HEK293 (cell line): ENCODE measurements at regions not wholly inside any gene's neighbourhood (a gene's known extent, or its start where the extent isn't known, plus 50 kb on each side); places are given as distances from the start of the nearest gene placed in this dataset.
"Not testable (repeated sequence)": the region's sequence is repeated elsewhere in the genome, so short reads cannot be mapped to it uniquely, and the experiment has no call there.

Experiments used
- CTCF ChIA-PET: fragments of 350-600 bp; formaldehyde crosslinking; extraction: SDS; loops from one replicate; lab custom pipeline; 2021; ENCODE audit warnings: antibody characterized with exemption; lab: Yijun Ruan, JAX
- POLR2A ChIA-PET: fragments of 300-600 bp; formaldehyde crosslinking; extraction: SDS; loops from one replicate; lab custom pipeline; 2020; ENCODE audit warnings: antibody characterized with exemption, inconsistent platforms; lab: Yijun Ruan, JAX
- H3K27ac ChIP-seq: fragments of 200-500 bp; sonication (Bioruptor generic); 2 replicates; pipeline ENCODE4 v1.5.1; 2014; ENCODE audit warnings: low read depth, low read length, control low read depth, inconsistent platforms; ENCODE audit errors: extremely low read depth
- H3K36me3 ChIP-seq, 2 experiments: fragments of 200-500 bp in 1 of 2; sonication (Bioruptor generic) in 1 of 2; 1 replicate in 1 of 2; 2 replicates in 1 of 2; pipeline ENCODE4 v1.5.1; 2014 to 2017; ENCODE audit warnings: inconsistent platforms in 2 of 2, low read length in 2 of 2; ENCODE audit not compliant: control insufficient read depth in 2 of 2, insufficient read depth in 1 of 2
- H3K4me1 ChIP-seq: fragments of 200-500 bp; sonication (Bioruptor generic); 2 replicates; pipeline ENCODE4 v1.5.1; 2014; ENCODE audit warnings: mild to moderate bottlenecking, low read length, inconsistent platforms; ENCODE audit not compliant: control insufficient read depth, insufficient read depth
- H3K4me3 ChIP-seq: 2 replicates; pipeline ENCODE4 v1.5.1; 2011; ENCODE audit warnings: low read depth, mild to moderate bottlenecking, control low read depth, low read length, moderate library complexity
- H3K9me3 ChIP-seq: fragments of 200-500 bp; sonication (Bioruptor generic); 2 replicates; pipeline ENCODE4 v1.5.1; 2014; ENCODE audit warnings: low read depth, low read length, inconsistent platforms; ENCODE audit not compliant: control insufficient read depth, insufficient read depth
- GFI1B ChIP-seq: fragments of 450-650 bp; formaldehyde crosslinking; IDR thresholded peaks from 2 replicates; pipeline ENCODE4 v1.5.1; 2016; ENCODE audit warnings: missing biosample characterization, missing genetic modification characterization
- GLIS1 ChIP-seq: fragments of 450-650 bp; formaldehyde crosslinking; IDR thresholded peaks from 2 replicates; pipeline ENCODE4 v1.5.1; 2016; ENCODE audit warnings: missing biosample characterization, missing genetic modification characterization
- HOXD13 ChIP-seq: sonication (generic); formaldehyde crosslinking; IDR thresholded peaks from 2 replicates; pipeline ENCODE4 v1.8.0; 2022; ENCODE audit warnings: missing genetic modification reagents, borderline replicate concordance
- PBX3 ChIP-seq: sonication (generic); formaldehyde crosslinking; IDR thresholded peaks from 2 replicates; pipeline ENCODE4 v1.8.1; 2022; ENCODE audit warnings: mild to moderate bottlenecking, moderate library complexity, missing genetic modification reagents
- REPIN1 ChIP-seq: fragments of 450-650 bp; formaldehyde crosslinking; IDR thresholded peaks from 2 replicates; pipeline ENCODE4 v1.5.1; 2017; ENCODE audit warnings: missing biosample characterization, missing genetic modification characterization, low read depth
- YY1 ChIP-seq: fragments of 450-650 bp; formaldehyde crosslinking; IDR thresholded peaks from 2 replicates; pipeline ENCODE4 v1.5.1; 2018; ENCODE audit warnings: missing biosample characterization, missing genetic modification characterization
- ZBTB20 ChIP-seq: fragments of 450-650 bp; formaldehyde crosslinking; IDR thresholded peaks from 2 replicates; pipeline ENCODE4 v1.5.1; 2016; ENCODE audit warnings: missing biosample characterization, missing genetic modification characterization
- ZNF133 ChIP-seq: fragments of 450-650 bp; formaldehyde crosslinking; IDR thresholded peaks from 2 replicates; pipeline ENCODE4 v1.5.1; 2016; ENCODE audit warnings: missing biosample characterization, missing genetic modification characterization
- ZNF148 ChIP-seq: fragments of 450-650 bp; formaldehyde crosslinking; IDR thresholded peaks from 2 replicates; pipeline ENCODE4 v1.5.0; 2017; ENCODE audit warnings: missing biosample characterization, missing genetic modification characterization, borderline replicate concordance
- ZNF24 ChIP-seq: fragments of 450-650 bp; formaldehyde crosslinking; IDR thresholded peaks from 2 replicates; pipeline ENCODE4 v1.5.1; 2016; ENCODE audit warnings: missing biosample characterization, missing genetic modification characterization
- ZNF398 ChIP-seq: fragments of 450-650 bp; formaldehyde crosslinking; IDR thresholded peaks from 2 replicates; pipeline ENCODE4 v1.5.1; 2017; ENCODE audit warnings: missing biosample characterization, missing genetic modification characterization
- ZNF521 ChIP-seq: fragments of 450-650 bp; formaldehyde crosslinking; IDR thresholded peaks from 2 replicates; pipeline ENCODE4 v1.5.1; 2017; ENCODE audit warnings: missing biosample characterization, mild to moderate bottlenecking, missing genetic modification characterization
- ZNF558 ChIP-seq: fragments of 450-650 bp; formaldehyde crosslinking; IDR thresholded peaks from 2 replicates; pipeline ENCODE4 v1.5.1; 2016; ENCODE audit warnings: missing biosample characterization, missing genetic modification characterization
- ZNF596 ChIP-seq: fragments of 450-650 bp; IDR thresholded peaks from 2 replicates; pipeline ENCODE4 v1.5.0; 2018; ENCODE audit warnings: missing biosample characterization, mild to moderate bottlenecking, missing genetic modification characterization, moderate library complexity
- ZNF621 ChIP-seq: fragments of 450-650 bp; formaldehyde crosslinking; IDR thresholded peaks from 2 replicates; pipeline ENCODE4 v1.5.1; 2017; ENCODE audit warnings: missing biosample characterization, missing genetic modification characterization
- ZNF623 ChIP-seq: fragments of 450-650 bp; formaldehyde crosslinking; IDR thresholded peaks from 2 replicates; pipeline ENCODE4 v1.5.1; 2016; ENCODE audit warnings: missing biosample characterization, missing genetic modification characterization
- ZNF645 ChIP-seq: fragments of 450-650 bp; formaldehyde crosslinking; IDR thresholded peaks from 2 replicates; pipeline ENCODE4; 2016; ENCODE audit warnings: missing biosample characterization, missing genetic modification characterization
- ZNF670 ChIP-seq: fragments of 450-650 bp; formaldehyde crosslinking; IDR thresholded peaks from 2 replicates; pipeline ENCODE4 v1.5.1; 2016; ENCODE audit warnings: missing biosample characterization, missing genetic modification characterization, low read depth
- ZNF843 ChIP-seq: fragments of 450-650 bp; formaldehyde crosslinking; IDR thresholded peaks from 2 replicates; pipeline ENCODE4 v1.5.1; 2016; ENCODE audit warnings: missing biosample characterization, missing genetic modification characterization
- TF ChIP-seq, protein P1 (sequence below): fragments of 450-650 bp; formaldehyde crosslinking; IDR thresholded peaks from 2 replicates; pipeline ENCODE4 v1.5.1; 2016; ENCODE audit warnings: missing biosample characterization, missing genetic modification characterization, borderline replicate concordance

DNA sequence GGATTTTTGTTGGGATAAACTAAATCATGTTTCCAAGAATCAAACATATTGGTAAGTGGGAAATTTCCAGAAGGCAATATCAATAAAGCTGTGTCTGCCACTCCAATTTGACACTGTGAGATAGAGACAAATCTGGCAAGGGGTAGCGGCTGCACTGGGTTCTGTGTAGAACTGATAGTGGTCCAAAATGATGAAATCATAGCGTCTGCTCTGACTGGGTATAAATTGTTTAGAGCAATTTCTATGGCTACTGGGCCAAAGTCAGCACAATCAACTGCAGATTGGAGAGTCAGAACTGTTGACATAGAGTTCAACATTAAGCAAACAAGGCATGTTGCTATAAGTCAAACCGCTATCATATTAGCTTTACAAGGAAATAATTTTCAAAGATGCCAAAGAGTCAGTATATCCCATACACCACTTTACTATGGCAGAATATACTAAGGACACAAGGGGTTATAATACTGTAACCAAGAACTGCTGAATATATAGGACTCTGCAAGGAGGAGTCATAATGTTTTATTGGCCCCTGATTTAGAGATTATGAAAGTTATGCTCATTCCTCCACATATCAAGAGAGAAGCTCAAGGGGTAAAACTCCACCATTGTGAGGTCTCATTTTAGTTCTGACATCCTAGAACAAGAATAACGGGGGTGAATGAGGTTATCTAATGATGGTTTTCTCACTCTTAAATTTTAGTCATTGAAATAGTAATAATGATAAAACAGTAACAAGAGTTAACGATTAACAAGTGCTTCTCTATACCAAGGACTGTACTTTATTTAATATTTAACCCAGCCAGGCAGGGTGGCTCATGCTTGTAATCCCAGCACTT lies 309.7 kb upstream of the GADL1 start (continued):
- TF ChIP-seq ZNF148 (tag by site-specific recombination), result no peak
- no peak for TF ChIP-seq YY1
- TF ChIP-seq ZNF24, result no peak
- TF ChIP-seq GLIS1 (tag by site-specific recombination), result no peak
- no peak for TF ChIP-seq ZNF398 (tag by site-specific recombination)
- no peak for TF ChIP-seq ZBTB20 (tag by site-specific recombination)
- TF ChIP-seq ZNF596 (tag by site-specific recombination), result no peak
- TF ChIP-seq, protein P1, sequence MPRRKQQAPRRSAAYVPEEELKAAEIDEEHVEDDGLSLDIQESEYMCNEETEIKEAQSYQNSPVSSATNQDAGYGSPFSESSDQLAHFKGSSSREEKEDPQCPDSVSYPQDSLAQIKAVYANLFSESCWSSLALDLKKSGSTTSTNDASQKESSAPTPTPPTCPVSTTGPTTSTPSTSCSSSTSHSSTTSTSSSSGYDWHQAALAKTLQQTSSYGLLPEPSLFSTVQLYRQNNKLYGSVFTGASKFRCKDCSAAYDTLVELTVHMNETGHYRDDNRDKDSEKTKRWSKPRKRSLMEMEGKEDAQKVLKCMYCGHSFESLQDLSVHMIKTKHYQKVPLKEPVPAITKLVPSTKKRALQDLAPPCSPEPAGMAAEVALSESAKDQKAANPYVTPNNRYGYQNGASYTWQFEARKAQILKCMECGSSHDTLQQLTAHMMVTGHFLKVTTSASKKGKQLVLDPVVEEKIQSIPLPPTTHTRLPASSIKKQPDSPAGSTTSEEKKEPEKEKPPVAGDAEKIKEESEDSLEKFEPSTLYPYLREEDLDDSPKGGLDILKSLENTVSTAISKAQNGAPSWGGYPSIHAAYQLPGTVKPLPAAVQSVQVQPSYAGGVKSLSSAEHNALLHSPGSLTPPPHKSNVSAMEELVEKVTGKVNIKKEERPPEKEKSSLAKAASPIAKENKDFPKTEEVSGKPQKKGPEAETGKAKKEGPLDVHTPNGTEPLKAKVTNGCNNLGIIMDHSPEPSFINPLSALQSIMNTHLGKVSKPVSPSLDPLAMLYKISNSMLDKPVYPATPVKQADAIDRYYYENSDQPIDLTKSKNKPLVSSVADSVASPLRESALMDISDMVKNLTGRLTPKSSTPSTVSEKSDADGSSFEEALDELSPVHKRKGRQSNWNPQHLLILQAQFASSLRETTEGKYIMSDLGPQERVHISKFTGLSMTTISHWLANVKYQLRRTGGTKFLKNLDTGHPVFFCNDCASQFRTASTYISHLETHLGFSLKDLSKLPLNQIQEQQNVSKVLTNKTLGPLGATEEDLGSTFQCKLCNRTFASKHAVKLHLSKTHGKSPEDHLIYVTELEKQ (tag by site-specific recombination), result no peak
- TF ChIP-seq ZNF645 (tag by site-specific recombination), result no peak
- no peak for TF ChIP-seq ZNF558 (tag by site-specific recombination)
- TF ChIP-seq ZNF670 (tag by site-specific recombination), result no peak

DNA sequence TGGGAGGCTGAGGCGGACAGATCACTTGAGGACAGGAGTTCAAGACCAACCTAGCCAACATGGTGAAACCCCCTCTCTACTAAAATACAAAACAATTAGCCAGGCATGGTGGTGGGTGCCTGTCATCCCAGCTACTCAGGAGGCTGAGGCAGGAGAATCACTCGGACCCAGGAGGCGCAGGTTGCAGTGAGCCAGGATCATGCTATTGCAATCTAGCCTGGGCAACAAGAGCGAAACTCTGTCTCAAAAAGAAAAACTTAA lies 310.3 kb upstream of the GADL1 start:
- H3K27ac ChIP-seq, H3K36me3 ChIP-seq, CTCF ChIA-PET, H3K4me1 ChIP-seq, POLR2A ChIA-PET, H3K4me3 ChIP-seq, H3K9me3 ChIP-seq: not testable (repeated sequence)

DNA sequence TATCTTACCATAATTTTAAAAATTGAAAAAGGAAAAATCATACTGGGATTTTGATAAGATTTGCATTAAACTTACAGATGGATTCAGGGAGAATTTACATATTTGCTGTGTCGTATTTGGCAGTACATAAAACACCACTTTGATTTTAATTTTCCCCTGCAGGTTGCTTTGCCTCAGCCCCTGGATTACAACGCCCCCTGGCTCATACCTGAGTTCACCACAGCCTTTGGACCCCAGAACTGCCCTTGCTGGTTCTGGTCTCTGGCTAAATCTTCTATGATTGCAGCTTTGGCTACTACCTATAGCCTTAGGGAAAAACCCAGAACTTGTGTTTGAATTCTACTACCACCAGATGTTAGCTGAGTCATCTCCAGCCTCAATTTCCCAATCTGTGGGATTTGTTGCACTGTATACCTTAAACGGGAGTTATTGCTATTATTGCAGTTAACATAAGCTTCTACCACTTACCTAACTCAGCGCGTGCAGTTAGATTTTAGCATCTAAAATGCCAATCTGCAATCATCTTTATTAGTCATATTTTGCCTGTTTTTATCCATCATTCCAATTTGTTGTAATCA lies 315.7 kb upstream of the GADL1 start:
- Histone ChIP-seq H3K4me1 (no peaks in the 10 kb centered on the region), H3K36me3 (no peaks in the 10 kb centered on the region), H3K9me3 (no peaks in the 10 kb centered on the region), H3K27ac (no peak overlapping the region), H3K4me3 (no peak overlapping the region)
- ChIA-PET CTCF (interaction anchor here (0.7 to 1.0 kb wide), 2 partner anchors 430 to 461 kb away, joined by 3 to 4 read pairs; no protein-coding TSS in a partner anchor), POLR2A (no interaction called here)
- no peak for TF ChIP-seq GFI1B (tag by site-specific recombination)
- no peak for TF ChIP-seq ZNF521 (tag by site-specific recombination)
- no peak for TF ChIP-seq ZBTB20 (tag by site-specific recombination)
- TF ChIP-seq REPIN1 (tag by site-specific recombination), result no peak
- TF ChIP-seq HOXD13, result no peak
- TF ChIP-seq ZNF398 (tag by site-specific recombination), result no peak
- TF ChIP-seq ZNF623, result no peak
- no peak for TF ChIP-seq ZNF670 (tag by site-specific recombination)
- TF ChIP-seq ZNF843, result no peak
- no peak for TF ChIP-seq PBX3 (CRISPR knock-in tag)
- no peak for TF ChIP-seq ZNF133 (tag by site-specific recombination)
- no peak for TF ChIP-seq ZNF621
